RWPE1 (cell line): ENCODE measurements at regions not wholly inside any gene's neighbourhood (a gene's known extent, or its start where the extent isn't known, plus 50 kb on each side); places are given as distances from the start of the nearest gene placed in this dataset.

ENCODE experiments used
- CTCF ChIA-PET: fragments of 350-600 bp; sonication (Branson Sonifier 250); formaldehyde crosslinking; extraction: SDS; loops from one replicate; lab custom pipeline; 2021; lab: Yijun Ruan, JAX
- POLR2A ChIA-PET: fragments of 400-600 bp; formaldehyde crosslinking; extraction: SDS; loops from one replicate; lab custom pipeline; 2020; ENCODE audit warnings: antibody characterized with exemption; ENCODE audit not compliant: low non-redundant PET; lab: Yijun Ruan, JAX
- DNase-seq: peaks from one replicate; pipeline ENCODE4 v3.0.0; 2012; ENCODE audit warnings: low spot score
- H3K27ac ChIP-seq: fragments of 450-650 bp; 2 replicates; pipeline ENCODE4 v1.5.1; 2017
- TF ChIP-seq, protein P1 (sequence below): fragments of 450-650 bp; conservative IDR thresholded peaks from 2 replicates; pipeline ENCODE4 v1.5.1; 2017; ENCODE audit warnings: low read depth, mild to moderate bottlenecking

DNA sequence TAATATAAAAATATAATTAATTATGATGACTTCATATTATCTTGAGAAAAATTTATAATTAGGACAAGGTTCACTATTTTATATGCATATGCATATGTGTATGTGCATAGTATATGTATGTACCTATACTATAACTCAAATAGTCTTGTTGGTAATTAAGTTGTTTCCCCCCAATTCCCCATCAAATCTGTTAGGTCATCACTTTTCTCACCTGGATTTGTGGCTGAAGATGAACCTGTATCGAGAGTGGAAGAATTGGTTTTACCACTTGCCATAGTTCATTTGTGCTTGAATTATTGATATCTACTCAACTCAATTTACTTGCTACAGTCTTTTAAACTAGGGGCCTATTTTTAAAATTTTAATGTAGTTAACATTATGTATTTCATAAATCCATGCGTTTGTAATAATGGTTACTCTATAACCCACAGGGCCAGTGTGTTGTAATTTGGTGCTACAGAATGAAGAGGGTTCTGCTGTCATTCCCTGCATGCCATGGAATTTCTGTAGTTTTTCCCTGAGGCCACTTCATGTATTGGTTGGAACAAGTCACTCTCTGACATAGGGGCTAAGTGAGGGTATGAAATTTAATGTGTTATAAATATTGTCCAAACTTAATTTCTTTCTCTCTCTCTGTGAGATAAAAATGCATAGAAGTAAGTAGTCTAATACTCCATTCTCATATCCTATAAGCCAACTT lies 74.9 kb downstream of the TAF11L14 start:
- no peak for DNase-seq
- ChIA-PET POLR2A (no interaction called here), CTCF (no interaction called here)
- TF ChIP-seq, protein P1, sequence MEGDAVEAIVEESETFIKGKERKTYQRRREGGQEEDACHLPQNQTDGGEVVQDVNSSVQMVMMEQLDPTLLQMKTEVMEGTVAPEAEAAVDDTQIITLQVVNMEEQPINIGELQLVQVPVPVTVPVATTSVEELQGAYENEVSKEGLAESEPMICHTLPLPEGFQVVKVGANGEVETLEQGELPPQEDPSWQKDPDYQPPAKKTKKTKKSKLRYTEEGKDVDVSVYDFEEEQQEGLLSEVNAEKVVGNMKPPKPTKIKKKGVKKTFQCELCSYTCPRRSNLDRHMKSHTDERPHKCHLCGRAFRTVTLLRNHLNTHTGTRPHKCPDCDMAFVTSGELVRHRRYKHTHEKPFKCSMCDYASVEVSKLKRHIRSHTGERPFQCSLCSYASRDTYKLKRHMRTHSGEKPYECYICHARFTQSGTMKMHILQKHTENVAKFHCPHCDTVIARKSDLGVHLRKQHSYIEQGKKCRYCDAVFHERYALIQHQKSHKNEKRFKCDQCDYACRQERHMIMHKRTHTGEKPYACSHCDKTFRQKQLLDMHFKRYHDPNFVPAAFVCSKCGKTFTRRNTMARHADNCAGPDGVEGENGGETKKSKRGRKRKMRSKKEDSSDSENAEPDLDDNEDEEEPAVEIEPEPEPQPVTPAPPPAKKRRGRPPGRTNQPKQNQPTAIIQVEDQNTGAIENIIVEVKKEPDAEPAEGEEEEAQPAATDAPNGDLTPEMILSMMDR = no peak
- H3K27ac ChIP-seq = no peak overlapping the region

- TF ChIP-seq, protein P1 = no peak
- no peak for DNase-seq
- POLR2A ChIA-PET = no interaction called here
- no peak overlapping the region for H3K27ac ChIP-seq
- CTCF ChIA-PET = no interaction called here
Measured at GRCh38 chr5:17713301-17713700, 79.0 kb downstream of the TAF11L14 start.

DNA sequence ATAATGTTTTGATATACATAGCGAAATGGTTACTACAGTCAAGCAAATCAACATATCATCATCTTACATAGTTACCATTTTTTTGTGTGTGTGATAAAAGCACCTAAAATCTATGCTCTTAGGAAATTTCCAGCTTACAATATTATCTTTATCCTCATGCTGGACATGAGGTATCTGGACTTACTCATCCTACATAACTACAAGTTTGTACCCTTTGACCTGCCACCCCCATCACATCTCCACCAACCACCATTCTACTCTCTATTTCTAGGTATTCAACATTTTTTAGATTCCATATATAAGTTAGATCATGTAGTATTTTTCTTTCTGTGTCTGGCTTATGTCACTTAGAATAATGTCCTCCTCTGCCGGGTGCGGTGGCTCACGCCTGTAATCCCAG lies 79.9 kb downstream of the TAF11L14 start:
- TF ChIP-seq, protein P1 = no peak
- no peak overlapping the region for H3K27ac ChIP-seq
- POLR2A ChIA-PET = no interaction called here
- CTCF ChIA-PET = no interaction called here
- DNase-seq = no peak

- POLR2A ChIA-PET = no interaction called here
- TF ChIP-seq, protein P1 = no peak
Measured at GRCh38 chr5:17719592-17719991, 85.3 kb downstream of the TAF11L14 start.

DNA sequence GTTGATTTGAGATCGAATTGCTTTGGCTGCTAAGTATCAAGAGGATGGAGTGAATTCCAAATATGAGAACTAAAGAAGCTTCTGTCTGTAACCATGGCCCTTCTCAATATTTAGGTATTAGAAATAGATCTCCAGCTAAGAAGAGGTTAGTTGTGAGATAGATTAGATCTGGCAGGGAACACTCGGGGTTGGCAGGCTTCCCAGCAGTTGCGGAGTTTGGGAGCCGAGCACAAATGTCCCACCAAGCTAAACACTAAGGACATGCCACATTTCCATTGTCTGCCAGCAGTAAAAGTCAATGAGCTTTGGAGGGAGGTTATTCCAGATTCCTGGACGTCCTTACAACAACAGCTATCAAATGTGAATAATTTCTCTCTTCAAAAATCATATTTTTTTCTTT lies 85.8 kb downstream of the TAF11L14 start:
- TF ChIP-seq, protein P1 = no peak
- DNase-seq = no peak
- CTCF ChIA-PET = no interaction called here
- no peak overlapping the region for H3K27ac ChIP-seq
- POLR2A ChIA-PET = no interaction called here

More at GRCh38 chr5:17719592-17719991, 85.3 kb downstream of the TAF11L14 start:
- no peak for DNase-seq
- H3K27ac ChIP-seq = no peak overlapping the region
- CTCF ChIA-PET = no interaction called here

- ChIA-PET CTCF (no interaction called here), POLR2A (no interaction called here)
- no peak for DNase-seq
- no peak overlapping the region for H3K27ac ChIP-seq
- TF ChIP-seq, protein P1 = no peak
Measured at GRCh38 chr5:17723876-17724275, 89.6 kb downstream of the TAF11L14 start.
